NCI-H82 treated with DMSO at 0.1 percent for 48 hours (cell line): ENCODE measurements at regions not wholly inside any gene's neighbourhood (a gene's known extent, or its start where the extent isn't known, plus 50 kb on each side); places are given as distances from the start of the nearest gene placed in this dataset.
"Not testable (repeated sequence)": the region's sequence is repeated elsewhere in the genome, so short reads cannot be mapped to it uniquely, and the experiment has no call there.

Source experiments
- DNase-seq: peaks from one replicate; lab custom pipeline; 2025; ENCODE audit not compliant: unreplicated experiment; lab: John Stamatoyannopoulos, UW

DNA sequence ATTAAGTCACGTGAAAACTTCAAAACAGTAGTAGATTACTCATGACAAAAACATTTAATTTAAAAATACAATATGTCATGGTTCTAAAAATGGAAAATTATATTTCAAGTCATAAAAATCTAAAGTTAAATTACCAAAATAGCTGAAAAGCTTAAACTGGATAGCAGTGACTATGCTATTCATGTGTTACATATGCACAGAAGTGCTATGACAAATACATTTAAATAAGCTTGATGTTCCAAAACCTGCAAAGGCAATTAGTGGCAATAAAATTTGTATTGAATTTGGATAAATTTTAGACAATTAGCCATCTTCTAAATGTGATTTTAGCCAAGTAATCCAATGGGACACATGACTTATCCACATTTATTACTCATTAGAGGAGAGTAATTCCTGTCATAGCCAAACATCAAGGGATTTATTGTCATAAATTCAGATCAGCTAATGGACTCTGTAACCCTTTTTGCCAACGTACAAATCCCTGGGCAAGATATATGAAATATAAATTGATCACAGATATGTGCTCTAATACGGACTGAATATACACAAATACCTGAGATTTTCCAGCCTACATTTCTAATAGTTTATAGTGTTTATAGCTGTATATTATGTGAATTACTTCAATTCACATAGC is 419.4 kb downstream of the ISL1 start:
- no peak for DNase-seq

DNA sequence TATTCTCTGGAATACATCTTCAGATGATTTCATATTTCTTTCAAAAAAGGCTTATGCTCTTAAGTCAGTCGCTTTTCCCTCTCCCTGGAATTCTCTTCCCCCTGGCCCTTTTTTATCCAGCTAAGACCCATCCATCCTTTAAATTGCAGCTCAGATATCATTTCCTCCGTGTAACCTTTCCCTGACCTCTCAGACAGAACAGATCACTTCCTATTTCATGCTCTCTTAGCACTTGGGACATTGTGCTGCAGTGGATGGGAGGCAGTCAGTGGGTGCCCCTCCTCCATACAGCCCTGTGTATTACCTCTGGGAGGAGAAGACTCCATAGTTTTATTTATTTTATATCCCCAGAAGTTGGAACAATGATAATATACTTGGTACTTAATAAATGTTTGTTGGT is 423.4 kb downstream of the ISL1 start:
- DNase-seq = no peak

DNA sequence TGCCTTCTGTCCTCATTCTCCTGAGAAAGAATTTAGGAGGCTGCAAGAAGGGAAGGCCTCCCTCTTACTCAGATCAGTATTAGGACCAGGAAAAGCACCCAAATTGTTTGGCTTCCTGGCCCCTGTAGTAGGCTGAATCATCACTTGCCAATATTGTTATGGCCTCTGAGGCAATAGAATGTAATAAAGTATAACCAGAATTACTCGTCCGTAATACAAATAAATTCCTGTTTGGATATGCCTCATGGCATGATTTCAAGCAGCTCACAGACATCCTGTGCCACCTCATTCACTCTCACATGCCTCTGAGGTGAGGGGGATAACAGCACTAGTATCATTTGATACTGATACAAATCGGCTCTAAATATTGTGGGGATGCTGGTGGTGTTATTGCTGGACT is 427.3 kb downstream of the ISL1 start:
- no peak for DNase-seq

DNA sequence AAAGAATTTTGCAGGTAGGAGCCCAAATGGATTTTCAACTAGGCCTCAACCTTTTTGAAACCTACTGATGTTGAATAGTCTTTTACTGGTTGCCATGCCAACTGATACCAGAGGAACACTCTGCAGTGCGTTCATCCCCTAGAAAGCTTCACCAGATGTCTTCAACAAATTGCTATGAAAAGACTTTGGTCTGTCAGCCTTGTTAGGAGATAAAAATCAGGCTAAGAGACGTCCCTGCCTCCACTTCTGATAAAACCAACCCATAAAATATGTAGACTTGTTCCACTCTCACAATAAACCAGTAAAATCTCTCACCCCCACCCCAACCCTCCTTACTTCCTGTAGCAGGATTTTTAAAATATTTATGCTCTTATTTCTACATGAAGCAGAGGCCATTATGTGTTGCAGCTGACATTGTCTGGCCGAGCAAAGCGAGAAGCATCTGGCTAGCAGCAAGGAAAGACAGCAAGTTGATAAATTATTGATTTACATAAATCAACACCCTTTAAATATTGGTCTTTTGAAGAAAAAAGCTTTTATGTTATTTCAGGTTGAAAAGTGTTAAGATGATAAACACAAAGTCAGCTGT is 428.7 kb downstream of the ISL1 start:
- no peak for DNase-seq

DNA sequence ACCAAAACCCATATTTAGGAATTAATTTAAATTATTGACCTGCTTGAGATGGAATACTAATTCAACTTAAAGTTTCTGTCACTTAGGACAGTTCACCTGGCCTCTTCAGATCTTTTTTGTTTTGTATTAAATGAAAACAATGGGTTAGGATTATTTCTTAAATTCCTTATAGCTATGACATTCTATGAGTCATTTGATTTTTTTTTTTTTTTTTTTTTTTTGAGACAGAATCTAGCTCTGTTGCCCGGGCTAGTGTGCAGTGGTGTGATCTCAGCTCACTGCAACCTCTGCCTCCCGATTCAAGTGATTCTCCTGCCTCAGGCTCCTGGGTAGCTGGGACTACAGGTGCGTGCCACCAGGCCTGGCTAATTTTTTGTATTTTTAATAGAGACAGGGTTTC is 431.6 kb downstream of the ISL1 start:
- DNase-seq = not testable (repeated sequence)

DNA sequence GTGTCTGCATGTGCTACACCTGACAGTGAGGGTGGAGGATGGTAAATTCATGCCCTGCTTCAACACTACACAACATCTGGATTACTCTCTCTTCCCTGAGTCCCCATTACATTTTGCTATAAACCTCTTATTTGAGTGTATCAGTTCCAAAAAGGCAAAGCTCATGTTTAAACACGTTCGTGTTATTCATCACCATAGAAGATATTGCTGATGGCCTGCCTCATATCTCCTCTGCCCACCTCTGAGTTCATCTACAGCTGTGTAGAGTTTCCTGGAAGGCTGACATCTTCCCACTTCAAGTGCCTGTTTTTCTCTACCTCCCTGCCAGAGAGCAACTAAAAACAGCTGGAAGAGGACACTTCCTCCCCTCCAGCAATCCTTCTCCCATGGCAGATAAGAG is 433.2 kb downstream of the ISL1 start:
- DNase-seq = no peak

DNA sequence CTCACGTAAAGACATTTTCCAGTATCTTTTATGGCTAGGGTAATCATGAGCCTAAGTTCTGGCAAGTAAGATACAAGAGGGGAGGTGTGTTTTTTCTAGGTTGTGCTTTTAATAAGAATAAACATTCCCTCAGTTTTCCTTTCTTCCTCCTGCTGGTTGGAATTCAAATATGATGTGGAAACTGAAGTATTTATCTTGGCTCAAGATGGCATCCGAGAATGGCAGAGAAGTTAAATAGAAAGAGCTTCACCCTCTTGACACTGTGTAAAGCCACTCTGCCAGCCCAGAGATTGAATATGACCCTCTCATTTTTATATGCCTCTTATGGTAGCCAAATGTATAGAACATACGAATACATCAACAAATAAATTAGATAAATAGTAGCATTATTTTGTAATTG is 438.4 kb downstream of the ISL1 start:
- no peak for DNase-seq

DNA sequence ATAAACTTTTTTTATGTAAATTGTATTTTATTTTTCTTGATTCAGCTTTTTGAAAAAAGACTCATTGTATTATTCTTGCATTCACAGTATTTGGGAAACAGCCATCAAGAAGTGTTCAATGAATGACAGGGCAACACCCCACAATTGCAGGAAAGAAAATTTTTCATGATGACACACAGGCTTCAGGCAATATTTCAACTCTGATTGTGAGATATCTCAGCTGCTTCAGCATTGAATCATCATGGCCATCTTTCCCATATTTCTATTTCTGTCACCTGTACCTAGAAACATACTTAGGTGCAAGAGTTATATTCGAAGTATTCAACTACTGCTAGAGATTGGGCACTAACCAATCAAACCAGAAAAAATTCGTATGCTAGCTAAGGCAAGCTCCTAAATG is 446.0 kb downstream of the ISL1 start:
- no peak for DNase-seq

DNA sequence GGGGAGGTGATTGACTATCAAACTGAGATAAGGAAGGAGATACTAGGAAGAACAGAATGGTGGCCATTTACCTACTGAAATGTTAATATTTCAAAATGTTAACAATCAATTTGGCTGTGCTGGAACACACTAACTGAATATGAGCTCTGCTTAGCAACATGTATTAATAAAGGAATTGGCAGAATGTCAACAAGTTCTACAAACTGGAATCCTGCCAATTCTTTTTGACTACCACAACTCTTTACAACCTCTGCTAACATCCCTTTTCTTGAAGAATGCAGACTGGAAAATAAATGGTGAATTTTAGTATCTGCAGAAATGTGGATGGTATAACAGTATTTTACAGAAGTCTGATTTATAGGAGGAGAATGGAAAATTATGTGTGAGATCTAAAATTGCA is 446.4 kb downstream of the ISL1 start:
- DNase-seq = no peak

DNA sequence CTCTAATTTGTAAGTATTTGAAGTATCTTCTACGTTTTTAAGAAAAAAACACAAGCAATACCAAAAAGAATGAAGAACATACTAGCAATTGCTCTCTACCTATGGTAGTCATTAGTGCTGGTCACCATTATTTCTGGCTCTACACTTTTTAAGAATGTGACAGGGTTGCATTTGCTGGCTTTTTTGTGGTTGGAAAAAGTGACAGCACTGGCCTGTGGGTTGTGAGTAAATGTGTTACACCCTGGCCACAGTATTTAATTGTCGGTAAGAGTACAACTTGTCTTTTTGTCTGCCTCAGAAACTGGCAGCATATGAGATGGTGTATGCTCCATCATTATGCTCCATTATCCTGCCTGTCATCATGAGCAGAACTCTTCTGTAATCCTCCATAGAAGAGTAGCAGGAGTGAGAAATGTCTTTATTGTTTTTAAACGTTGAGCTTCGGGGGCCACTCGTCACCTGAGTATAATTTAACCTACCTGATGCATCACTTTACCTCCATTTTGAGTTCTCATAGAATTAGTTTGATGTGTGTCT is 449.8 kb downstream of the ISL1 start:
- DNase-seq = no peak

DNA sequence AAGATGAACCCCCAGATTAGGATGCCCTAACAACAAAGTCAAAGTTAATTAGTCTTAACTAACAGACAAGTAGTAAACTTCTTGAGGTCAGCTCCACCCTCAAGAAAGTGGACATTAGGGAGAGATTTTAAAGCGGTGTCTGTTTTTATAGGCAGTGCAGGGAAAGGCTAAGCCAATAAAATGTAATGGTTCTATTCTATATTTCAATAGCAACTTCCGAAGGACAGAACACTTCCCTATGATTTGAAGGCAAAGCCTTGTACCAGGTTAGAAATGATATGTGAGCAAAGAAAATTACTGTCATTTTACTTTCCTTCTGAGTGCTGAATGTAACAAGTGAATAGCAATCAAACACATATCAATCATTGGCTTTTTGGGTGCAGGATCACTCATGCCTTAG is 455.2 kb downstream of the ISL1 start:
- no peak for DNase-seq

DNA sequence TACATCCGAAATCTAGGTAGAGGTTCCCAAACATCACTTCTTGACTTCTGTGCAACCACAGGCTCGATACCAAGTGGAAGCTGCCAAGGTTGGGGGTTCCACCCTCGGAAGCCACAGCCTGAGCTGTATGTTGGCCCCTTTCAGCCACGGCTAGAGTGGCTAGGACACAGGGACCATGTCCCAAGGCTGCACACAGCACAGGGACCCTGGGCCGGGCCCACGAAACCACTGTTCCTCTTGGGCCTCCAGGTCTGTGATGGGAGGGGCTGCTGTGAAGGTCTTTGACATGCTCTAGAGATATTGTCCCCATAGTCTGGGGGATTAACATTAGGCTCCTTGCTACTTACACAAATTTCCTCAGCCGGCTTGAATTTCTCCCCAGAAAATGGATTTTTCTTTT is 460.6 kb downstream of the ISL1 start:
- DNase-seq = no peak

DNA sequence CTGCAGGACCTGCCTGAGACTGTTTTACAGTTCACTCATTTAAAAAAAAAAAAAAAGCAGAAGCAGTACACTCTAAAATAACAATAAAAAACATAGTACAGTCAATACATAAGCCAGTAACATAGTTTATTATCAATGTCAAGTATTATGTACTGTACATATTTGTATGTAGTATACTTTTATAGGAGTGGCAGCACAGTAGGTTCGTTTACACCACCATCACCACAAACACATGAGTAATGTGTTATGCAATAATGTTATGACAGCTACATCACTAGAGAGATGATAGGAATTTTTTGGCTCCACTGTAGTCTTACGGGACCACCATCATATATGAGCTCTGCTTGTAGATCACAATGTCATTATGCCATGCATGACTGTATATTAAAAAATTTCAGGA is 462.8 kb downstream of the ISL1 start:
- no peak for DNase-seq

DNA sequence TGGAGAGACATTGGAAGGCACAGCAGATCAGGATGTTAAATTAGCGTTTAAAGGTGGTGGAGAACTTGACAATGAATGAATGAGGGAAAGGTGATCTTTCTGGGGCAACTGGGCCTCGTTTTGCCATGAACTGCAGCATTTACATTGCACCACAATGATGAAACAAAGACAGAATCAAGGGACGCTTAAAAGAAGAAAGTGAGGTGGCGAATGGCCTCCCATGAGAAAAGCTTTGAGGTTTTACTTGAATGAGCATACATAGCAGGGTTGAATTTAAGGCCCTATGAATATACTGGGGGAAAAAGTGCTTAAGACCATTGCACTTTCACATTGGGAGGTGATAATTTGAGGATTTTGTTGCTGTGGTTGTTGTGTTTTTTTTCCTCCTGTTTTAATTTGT is 476.4 kb downstream of the ISL1 start:
- DNase-seq = no peak

DNA sequence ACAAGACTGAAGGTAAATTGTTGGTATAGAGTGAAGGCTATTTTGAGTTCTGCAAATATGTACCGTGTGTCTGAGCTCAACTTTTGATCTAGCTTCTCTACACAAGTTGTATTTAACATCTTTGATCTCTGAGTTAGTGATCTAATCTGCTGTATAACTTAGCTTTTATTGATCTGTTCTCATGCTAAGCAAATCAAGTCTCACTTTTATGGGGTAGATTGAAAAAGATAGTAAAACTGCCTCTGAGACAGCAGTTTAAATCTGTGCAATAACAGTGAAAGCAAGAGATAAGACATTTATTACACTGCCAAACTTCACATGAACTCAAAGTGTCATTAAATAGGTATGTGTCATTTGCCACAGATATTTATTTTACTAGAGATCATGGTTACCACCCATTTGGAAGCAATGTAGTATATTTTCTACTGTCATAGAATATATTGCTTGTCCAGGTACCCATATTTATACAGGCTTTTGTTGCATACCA is 477.3 kb downstream of the ISL1 start:
- DNase-seq = no peak

DNA sequence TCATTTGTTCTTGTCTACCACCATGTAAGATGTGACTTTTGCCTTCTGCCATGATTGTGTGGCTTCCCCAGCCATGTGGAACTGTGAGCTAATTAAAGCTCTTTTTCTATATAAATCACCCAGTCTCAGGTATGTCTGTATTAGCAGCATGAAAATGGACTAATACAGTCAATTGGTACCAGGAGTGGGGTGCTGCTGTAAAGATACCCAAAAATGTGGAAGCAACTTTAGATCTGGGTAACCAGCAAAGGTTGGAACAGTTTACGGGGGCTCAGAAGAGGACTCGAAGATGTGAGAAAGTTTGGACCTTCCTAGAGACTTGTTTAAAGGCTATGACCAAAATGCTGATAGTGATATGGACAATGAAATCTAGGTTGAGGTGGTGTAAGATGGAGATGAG is 488.9 kb downstream of the ISL1 start:
- no peak for DNase-seq

DNA sequence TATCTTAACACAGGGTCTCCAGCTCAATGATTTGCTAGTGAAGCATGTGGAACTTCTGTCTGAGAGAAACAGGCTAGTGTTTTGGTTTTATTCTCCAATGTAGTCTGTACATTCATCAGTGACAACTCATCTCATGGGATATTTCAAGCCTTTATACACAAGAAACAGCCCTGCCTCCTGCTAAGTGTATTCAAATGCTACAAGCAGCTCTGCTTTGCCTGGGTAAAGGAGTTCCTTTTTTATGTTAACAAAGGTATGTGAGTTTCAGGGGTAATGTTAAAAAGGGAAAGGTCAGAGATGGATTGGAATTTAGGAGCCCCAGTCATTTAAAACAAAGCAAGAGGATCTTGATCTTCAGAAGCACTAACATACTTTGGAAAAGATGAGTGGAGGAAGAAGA is 498.7 kb downstream of the ISL1 start:
- no peak for DNase-seq

DNA sequence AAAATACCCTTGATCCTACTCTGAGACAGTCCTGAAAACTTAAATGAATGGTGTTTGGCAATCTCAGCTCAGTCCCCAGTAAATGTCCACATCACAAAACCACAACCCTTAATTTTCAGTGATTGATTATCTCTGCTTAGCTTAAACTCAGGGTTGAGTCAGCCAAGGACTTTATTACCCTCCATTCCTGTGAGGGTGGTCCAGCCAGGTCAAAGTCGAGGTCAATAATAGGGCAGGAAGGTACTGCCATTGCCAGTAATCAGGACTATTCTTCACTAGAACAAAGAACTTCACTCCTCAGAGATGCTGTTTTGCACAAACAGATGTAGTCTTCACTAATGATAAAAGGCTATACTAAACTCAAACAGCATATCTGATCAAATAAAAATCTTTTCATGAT is 499.4 kb downstream of the ISL1 start:
- no peak for DNase-seq

DNA sequence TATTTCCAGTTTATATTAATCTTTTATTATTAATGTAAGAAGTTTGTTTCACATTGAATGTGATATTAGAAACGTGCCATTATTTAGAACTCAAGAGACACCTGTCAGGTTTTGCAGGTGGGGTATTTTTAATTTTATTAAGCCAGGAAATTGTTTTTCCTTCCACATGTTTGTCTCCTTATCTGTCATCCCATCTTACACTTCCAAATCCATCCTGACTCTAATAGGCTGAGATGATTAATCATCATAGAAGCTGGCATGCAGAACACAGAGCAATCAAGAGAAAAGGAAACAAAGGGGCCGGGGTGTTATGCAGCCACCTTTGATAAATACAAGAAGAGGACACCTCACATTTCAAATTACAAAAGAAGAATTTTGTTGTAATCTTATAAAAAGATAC is 506.5 kb downstream of the ISL1 start:
- DNase-seq = no peak

DNA sequence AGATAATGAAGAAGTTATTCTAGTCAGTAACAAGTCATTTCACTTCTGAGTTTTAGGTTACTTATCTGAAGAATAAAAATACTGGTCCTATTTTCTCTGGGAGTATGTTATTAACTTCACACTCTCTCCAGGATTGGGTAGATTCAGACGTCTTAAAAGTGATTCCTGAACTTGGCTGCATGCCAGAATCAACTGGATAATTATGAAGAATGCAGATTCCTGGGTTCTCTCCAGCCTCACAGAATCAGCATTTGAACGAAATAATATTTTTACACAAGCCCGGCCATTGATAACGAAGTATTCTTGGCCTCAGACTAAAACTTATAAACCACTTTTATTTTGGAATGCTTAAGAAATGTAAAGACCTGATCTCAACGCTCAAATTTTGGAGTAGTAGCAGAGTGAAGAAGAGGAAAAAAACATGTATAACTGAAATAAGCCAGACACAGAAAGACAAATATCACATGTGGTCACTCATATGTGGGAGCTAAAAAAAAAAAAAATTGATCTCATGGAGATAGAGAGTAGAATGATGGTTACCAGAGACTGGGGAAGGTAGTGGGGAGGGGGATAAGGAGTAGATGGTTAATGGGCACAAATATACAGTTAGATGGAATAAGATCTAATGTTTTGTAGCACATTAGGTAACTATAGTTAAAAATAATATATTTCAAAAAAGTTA is 507.3 kb downstream of the ISL1 start:
- DNase-seq = no peak

DNA sequence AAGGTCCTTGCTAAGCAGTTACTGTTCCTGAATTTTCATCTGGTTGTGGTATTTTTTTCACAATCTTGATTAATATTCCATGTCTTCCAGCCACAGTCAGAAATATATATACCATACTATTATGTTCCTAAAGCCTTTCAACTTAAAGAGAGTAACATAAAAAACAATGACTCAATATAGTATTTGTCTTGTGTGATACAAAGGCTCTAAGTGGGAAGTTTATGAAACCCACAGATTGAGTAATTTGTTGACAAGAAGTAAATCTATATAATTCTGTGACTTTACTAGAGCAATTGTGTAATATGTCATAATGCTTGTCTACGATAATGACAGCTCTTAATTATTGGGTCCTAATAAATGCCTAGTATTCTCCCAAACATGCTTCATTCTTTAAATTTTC is 509.4 kb downstream of the ISL1 start:
- no peak for DNase-seq

DNA sequence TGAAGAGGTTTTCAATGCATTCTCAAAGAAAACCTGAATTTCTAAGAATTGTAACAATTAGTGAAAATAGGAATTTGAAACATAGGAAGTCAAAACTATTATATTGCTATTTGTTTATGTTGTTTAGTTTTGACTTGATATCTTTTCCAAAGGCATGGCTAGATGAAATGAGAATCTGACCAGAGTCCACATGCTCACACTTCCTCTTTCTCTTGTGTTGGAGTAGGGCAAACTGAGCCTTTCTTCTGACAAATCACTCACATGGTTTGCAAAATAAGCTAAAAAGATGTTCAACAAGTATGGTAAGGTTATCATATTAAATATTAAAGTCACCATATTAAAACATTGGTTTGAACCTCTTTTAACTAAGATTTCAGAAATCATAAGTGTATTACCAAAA is 512.6 kb downstream of the ISL1 start:
- no peak for DNase-seq
